ENCODE measurements at regions not wholly inside any gene's neighbourhood (a gene's known extent, or its start where the extent isn't known, plus 50 kb on each side); places are given as distances from the start of the nearest gene placed in this dataset.

- H3K9me3 ChIP-seq (ENCODE audit: low read length): peaks cover 23% of the 10 kb centered on the region; the same call in 1 of the 2 replicates
- no peak overlapping the region for H2AFZ ChIP-seq (ENCODE audit: low read length)
- POLR2A ChIA-PET: interaction anchor here (0.8 to 1.7 kb wide), 5 partner anchors 8 to 293 kb away, joined by 4 to 6 read pairs (median 5); partner anchors contain the start of gene BTG1
- CTCF ChIA-PET (ENCODE audit: unreplicated experiment): no interaction called here
- no peaks in the 10 kb centered on the region for H3K79me2 ChIP-seq (ENCODE audit: insufficient read depth, low read depth, low read length)
- no peak for DNase-seq (ENCODE audit: low spot score)
- H3K9me2 ChIP-seq (ENCODE audit: insufficient read depth, low read length): no peaks in the 10 kb centered on the region
- intact Hi-C loops (cut with micrococcal nuclease; ENCODE audit: unreplicated experiment): no loop called here
- no peak overlapping the region for H3K27ac ChIP-seq (ENCODE audit: low read depth, low read length, poor library complexity, severe bottlenecking)
- no peaks in the 10 kb centered on the region for H4K20me1 ChIP-seq (ENCODE audit: insufficient read depth, low read length)
- no peak for TF ChIP-seq EZH2phosphoT487 (IDR thresholded peaks at IDR 0.05; ENCODE audit: borderline replicate concordance, low read depth, low read length)
- TF ChIP-seq, protein P1, sequence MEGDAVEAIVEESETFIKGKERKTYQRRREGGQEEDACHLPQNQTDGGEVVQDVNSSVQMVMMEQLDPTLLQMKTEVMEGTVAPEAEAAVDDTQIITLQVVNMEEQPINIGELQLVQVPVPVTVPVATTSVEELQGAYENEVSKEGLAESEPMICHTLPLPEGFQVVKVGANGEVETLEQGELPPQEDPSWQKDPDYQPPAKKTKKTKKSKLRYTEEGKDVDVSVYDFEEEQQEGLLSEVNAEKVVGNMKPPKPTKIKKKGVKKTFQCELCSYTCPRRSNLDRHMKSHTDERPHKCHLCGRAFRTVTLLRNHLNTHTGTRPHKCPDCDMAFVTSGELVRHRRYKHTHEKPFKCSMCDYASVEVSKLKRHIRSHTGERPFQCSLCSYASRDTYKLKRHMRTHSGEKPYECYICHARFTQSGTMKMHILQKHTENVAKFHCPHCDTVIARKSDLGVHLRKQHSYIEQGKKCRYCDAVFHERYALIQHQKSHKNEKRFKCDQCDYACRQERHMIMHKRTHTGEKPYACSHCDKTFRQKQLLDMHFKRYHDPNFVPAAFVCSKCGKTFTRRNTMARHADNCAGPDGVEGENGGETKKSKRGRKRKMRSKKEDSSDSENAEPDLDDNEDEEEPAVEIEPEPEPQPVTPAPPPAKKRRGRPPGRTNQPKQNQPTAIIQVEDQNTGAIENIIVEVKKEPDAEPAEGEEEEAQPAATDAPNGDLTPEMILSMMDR (conservative IDR thresholded peaks at IDR 0.05; ENCODE audit: low read length): no peak
- no peak overlapping the region for H3K4me2 ChIP-seq (ENCODE audit: low read length)
- peaks cover 11% of the 10 kb centered on the region for H3K36me3 ChIP-seq (ENCODE audit: insufficient read depth, low read length)
- H3K4me3 ChIP-seq (ENCODE audit: low read depth, low read length, poor library complexity, severe bottlenecking): no peak overlapping the region
- H3K4me1 ChIP-seq (ENCODE audit: insufficient read depth, low read length, poor library complexity, severe bottlenecking): peaks cover 56% of the 10 kb centered on the region
- BruUV-seq (replicated peaks): no TSS peak
Measured at GRCh38 chr12:92438641-92439419, 264.0 kb upstream of the PLEKHG7 start.

DNA sequence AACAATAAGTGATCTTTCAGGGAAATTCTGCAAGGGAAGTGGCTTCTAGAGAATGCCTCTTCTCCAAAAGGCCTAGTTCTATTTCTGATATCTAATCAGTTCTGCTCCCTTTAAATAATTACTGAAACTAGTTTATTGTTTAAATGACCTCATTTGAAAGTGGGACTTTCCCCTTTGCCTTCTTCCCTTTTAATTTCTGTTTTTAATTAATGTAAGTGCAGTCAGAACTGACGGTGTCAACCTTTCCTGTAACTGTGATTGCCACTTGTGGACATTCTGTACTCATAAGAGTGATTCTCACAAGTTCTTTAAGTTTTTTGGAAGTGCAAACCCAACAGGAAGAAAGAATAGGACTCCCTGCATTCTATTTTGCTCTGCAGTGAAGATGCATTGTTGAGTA lies 265.3 kb upstream of the PLEKHG7 start:
- Histone ChIP-seq H3K4me1 (ENCODE audit: insufficient read depth, low read length, poor library complexity, severe bottlenecking) (peaks cover 54% of the 10 kb centered on the region), H2AFZ (ENCODE audit: low read length) (0 out of 2 replicates have a peak overlapping the region, but pooled peaks have one; percentile 19), H3K9me3 (ENCODE audit: low read length) (peaks cover 10% of the 10 kb centered on the region; the same call in 1 of the 2 replicates), H3K27ac (ENCODE audit: low read depth, low read length, poor library complexity, severe bottlenecking) (no peak overlapping the region), H3K9me2 (ENCODE audit: insufficient read depth, low read length) (no peaks in the 10 kb centered on the region), H3K79me2 (ENCODE audit: insufficient read depth, low read depth, low read length) (no peaks in the 10 kb centered on the region), H3K4me3 (ENCODE audit: low read depth, low read length, poor library complexity, severe bottlenecking) (no peak overlapping the region), H4K20me1 (ENCODE audit: insufficient read depth, low read length) (no peaks in the 10 kb centered on the region), H3K36me3 (ENCODE audit: insufficient read depth, low read length) (no peaks in the 10 kb centered on the region; the same call in 1 of the 2 replicates), H3K4me2 (ENCODE audit: low read length) (peak overlapping the region; percentile 30)
- BruUV-seq (replicated peaks): no TSS peak
- intact Hi-C loops (cut with micrococcal nuclease; ENCODE audit: unreplicated experiment): no loop called here
- TF ChIP-seq EZH2phosphoT487 (IDR thresholded peaks at IDR 0.05; ENCODE audit: borderline replicate concordance, low read depth, low read length): no peak
- TF ChIP-seq, protein P1 (conservative IDR thresholded peaks at IDR 0.05; ENCODE audit: low read length): no peak
- CTCF ChIA-PET (ENCODE audit: unreplicated experiment): no interaction called here
- POLR2A ChIA-PET: interaction anchor here (1.6 kb wide), 1 partner anchor 292 kb away, joined by 4 read pairs; the partner anchor contains the start of gene BTG1
- DNase-seq (ENCODE audit: low spot score): no peak

DNA sequence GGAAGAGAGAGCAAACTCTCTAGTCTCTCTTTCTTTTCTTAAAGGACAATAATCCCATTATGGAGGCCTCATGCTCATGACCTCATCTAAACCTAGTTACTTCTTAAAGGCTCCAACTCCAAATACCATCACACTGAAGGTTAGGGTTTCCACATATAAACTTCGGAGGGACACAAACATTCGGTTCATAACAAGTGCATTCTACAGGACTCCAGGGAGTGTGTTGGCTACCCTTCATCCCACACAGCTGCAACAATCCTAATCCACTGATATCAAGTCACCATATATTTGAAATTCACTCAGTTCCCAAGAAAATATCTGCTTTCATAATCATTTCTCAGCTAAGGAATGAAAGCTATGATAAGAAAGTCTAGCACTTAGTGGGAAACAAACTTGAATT lies 265.9 kb upstream of the PLEKHG7 start:
- DNase-seq (ENCODE audit: low spot score): no peak
- intact Hi-C loops (cut with micrococcal nuclease; ENCODE audit: unreplicated experiment): no loop called here
- Histone ChIP-seq H4K20me1 (ENCODE audit: insufficient read depth, low read length) (no peaks in the 10 kb centered on the region), H3K36me3 (ENCODE audit: insufficient read depth, low read length) (no peaks in the 10 kb centered on the region; the same call in 1 of the 2 replicates), H3K4me2 (ENCODE audit: low read length) (no peak overlapping the region), H3K4me3 (ENCODE audit: low read depth, low read length, poor library complexity, severe bottlenecking) (no peak overlapping the region), H3K4me1 (ENCODE audit: insufficient read depth, low read length, poor library complexity, severe bottlenecking) (peaks cover 57% of the 10 kb centered on the region), H3K9me3 (ENCODE audit: low read length) (peaks cover 10% of the 10 kb centered on the region; the same call in 1 of the 2 replicates), H3K79me2 (ENCODE audit: insufficient read depth, low read depth, low read length) (no peaks in the 10 kb centered on the region), H2AFZ (ENCODE audit: low read length) (no peak overlapping the region), H3K27ac (ENCODE audit: low read depth, low read length, poor library complexity, severe bottlenecking) (no peak overlapping the region), H3K9me2 (ENCODE audit: insufficient read depth, low read length) (no peaks in the 10 kb centered on the region)
- BruUV-seq (replicated peaks): no TSS peak
- POLR2A ChIA-PET: interaction anchor here (1.4 to 1.6 kb wide), 2 partner anchors 37 to 291 kb away, joined by 3 to 4 read pairs; partner anchors contain the start of gene BTG1
- TF ChIP-seq EZH2phosphoT487 (IDR thresholded peaks at IDR 0.05; ENCODE audit: borderline replicate concordance, low read depth, low read length): no peak
- TF ChIP-seq, protein P1 (conservative IDR thresholded peaks at IDR 0.05; ENCODE audit: low read length): no peak
- CTCF ChIA-PET (ENCODE audit: unreplicated experiment): interaction anchor here (1.1 kb wide), 1 partner anchor 10 kb away, joined by 3 read pairs; no protein-coding TSS in a partner anchor

Data from OCI-LY7 (cell line).